GM12872 (cell line): ENCODE measurements at regions not wholly inside any gene's neighbourhood (a gene's known extent, or its start where the extent isn't known, plus 50 kb on each side); places are given as distances from the start of the nearest gene placed in this dataset.

Experiments
- CTCF ChIP-seq: IDR thresholded peaks from 3 replicates; pipeline ENCODE4 v1.5.1; 2011; ENCODE audit warnings: low read depth, mild to moderate bottlenecking, low read length, moderate library complexity; ENCODE audit not compliant: insufficient read depth

GRCh38 chr2:226080334-226080733 lies 680.8 kb downstream of the NYAP2 start:
- no peak for TF ChIP-seq CTCF

DNA sequence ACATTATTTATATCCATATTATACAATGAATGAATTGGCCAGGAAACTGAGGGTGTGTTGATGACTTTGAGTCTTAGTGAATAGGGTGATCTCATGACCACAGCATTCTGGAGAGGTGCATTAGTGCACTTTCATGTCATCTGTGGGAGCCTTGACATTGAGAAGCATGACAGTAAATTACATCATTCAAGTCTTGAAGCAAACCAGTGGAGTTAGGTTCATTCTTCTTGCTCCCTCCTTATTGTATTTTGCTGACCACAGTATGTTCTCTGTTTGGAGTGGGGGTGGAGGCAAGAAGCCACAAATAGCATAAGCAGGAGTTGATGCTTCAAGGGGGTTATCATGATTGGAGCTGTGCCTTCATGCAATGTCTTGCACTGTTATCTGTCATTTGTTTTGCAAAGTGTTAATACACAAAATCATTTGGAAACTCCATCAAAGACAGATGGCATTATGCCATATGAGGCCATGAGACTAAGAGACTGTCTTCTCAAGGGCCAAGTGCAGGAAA lies 680.2 kb downstream of the NYAP2 start:
- TF ChIP-seq CTCF: no peak

- TF ChIP-seq CTCF: no peak
Measured at GRCh38 chr2:226079196-226079595, 679.7 kb downstream of the NYAP2 start.

GRCh38 chr2:226078666-226079065 lies 679.2 kb downstream of the NYAP2 start:
- TF ChIP-seq CTCF: no peak

DNA sequence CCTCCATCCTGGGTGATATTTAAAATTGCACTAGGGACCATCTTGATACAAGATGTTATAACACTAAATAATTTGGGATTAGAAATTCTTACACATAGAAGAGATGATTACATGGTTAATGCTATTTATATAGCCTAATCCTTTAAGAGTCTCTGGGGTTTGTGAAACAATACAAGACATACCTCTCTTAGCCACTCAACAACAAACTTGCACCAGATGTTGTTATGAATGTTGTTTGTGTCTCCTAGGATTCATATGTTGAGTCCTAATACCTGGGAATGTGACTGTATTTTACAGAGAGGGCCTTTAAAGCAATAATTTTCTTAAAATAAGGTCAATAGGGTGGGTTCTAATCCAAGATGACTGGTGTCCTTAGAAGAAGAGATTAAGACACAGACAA lies 678.3 kb downstream of the NYAP2 start:
- no peak for TF ChIP-seq CTCF

DNA sequence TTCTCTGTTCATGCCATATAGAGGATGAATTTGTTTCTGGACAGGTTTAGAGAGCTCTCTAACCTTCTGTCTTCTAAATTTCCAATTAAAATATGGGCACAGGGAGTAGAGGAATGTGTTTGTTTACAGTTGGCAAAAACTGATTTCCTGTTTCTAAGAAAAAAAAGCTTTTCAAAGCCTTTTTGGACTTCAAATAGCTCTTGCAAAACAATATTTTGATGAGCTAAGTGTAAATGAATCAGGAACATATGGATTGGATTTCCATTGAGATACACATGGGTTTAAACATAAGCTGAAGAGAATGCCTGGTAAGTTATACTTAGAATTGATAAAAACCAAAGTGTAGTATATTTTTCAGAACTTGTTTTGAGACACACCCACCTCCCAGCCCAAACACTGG lies 677.5 kb downstream of the NYAP2 start:
- no peak for TF ChIP-seq CTCF

DNA sequence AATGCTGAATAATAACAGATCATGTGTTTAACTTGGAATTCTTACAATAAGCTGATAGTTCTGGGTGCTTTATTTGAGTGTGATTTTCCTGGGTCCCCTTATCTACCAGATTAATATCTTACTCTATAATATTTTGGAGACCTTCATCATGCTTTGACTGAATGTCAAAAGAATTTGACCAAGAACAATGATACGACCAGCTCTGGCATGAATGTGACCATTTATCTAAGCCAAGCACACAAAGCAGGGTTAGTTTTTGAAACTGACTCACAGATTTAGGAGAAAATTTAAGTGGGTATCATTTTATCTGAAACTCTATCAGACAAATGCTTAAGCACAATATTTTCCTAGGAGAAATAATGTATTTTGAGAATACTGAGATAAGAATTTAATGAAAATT lies 677.0 kb downstream of the NYAP2 start:
- TF ChIP-seq CTCF: no peak

- no peak for TF ChIP-seq CTCF
Measured at GRCh38 chr2:226074391-226074790, 674.9 kb downstream of the NYAP2 start.
